ENCODE measurements at regions not wholly inside any gene's neighbourhood (a gene's known extent, or its start where the extent isn't known, plus 50 kb on each side); places are given as distances from the start of the nearest gene placed in this dataset.

- TF ChIP-seq, protein P1, sequence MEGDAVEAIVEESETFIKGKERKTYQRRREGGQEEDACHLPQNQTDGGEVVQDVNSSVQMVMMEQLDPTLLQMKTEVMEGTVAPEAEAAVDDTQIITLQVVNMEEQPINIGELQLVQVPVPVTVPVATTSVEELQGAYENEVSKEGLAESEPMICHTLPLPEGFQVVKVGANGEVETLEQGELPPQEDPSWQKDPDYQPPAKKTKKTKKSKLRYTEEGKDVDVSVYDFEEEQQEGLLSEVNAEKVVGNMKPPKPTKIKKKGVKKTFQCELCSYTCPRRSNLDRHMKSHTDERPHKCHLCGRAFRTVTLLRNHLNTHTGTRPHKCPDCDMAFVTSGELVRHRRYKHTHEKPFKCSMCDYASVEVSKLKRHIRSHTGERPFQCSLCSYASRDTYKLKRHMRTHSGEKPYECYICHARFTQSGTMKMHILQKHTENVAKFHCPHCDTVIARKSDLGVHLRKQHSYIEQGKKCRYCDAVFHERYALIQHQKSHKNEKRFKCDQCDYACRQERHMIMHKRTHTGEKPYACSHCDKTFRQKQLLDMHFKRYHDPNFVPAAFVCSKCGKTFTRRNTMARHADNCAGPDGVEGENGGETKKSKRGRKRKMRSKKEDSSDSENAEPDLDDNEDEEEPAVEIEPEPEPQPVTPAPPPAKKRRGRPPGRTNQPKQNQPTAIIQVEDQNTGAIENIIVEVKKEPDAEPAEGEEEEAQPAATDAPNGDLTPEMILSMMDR (conservative IDR thresholded peaks at IDR 0.05), result no peak
- no peak for TF ChIP-seq ZFX (IDR thresholded peaks at IDR 0.05)
Observed at GRCh38 chr1:102693345-102693744, 415.0 kb downstream of the COL11A1 start.

Measured in C4-2B (cell line).